ENCODE measurements at regions not wholly inside any gene's neighbourhood (a gene's known extent, or its start where the extent isn't known, plus 50 kb on each side); places are given as distances from the start of the nearest gene placed in this dataset.
"Not testable (repeated sequence)": the region's sequence is repeated elsewhere in the genome, so short reads cannot be mapped to it uniquely, and the experiment has no call there.

GRCh38 chr2:75432761-75433361 lies 127.9 kb downstream of the EVA1A start:
- intact Hi-C loops (cut with DNase I): no loop called here
- peak in 3 of 4 donors; percentile 24 to 54 (median 46) for DNase-seq

GRCh38 chr2:75431763-75432162 lies 129.0 kb downstream of the EVA1A start:
- Histone ChIP-seq H3K4me1 (no peaks in the 10 kb centered on the region), H3K27ac (no peak overlapping the region), H3K4me3 (no peak overlapping the region), H3K36me3 (no peaks in the 10 kb centered on the region), H3K27me3 (no peaks in the 10 kb centered on the region), H3K9me3 (no peaks in the 10 kb centered on the region)
- DNase-seq (no peak), ATAC-seq (peak; percentile 38)
- no peak for TF ChIP-seq CTCF (IDR thresholded peaks at IDR 0.05)
- intact Hi-C loops (cut with DNase I): no loop called here

More at GRCh38 chr2:75432761-75433361, 127.9 kb downstream of the EVA1A start:
- Histone ChIP-seq H3K4me1 (no peaks in the 10 kb centered on the region), H3K27me3 (no peaks in the 10 kb centered on the region), H3K27ac (no peak overlapping the region), H3K36me3 (no peaks in the 10 kb centered on the region), H3K4me3 (no peak overlapping the region), H3K9me3 (no peaks in the 10 kb centered on the region)
- TF ChIP-seq CTCF (IDR thresholded peaks at IDR 0.05): no peak
- peak; percentile 98 for ATAC-seq

GRCh38 chr2:75431276-75431675 lies 129.5 kb downstream of the EVA1A start:
- H3K9me3 ChIP-seq: no peaks in the 10 kb centered on the region
- no peak for TF ChIP-seq CTCF (IDR thresholded peaks at IDR 0.05)
- H3K36me3 ChIP-seq: no peaks in the 10 kb centered on the region
- no peak for DNase-seq
- H3K27me3 ChIP-seq: no peaks in the 10 kb centered on the region
- no peaks in the 10 kb centered on the region for H3K4me1 ChIP-seq
- no peak overlapping the region for H3K27ac ChIP-seq
- ATAC-seq: no peak
- intact Hi-C loops (cut with DNase I): no loop called here
- H3K4me3 ChIP-seq: no peak overlapping the region

GRCh38 chr2:75430449-75430848 lies 130.3 kb downstream of the EVA1A start:
- H3K9me3 ChIP-seq; ATAC-seq; H3K36me3 ChIP-seq; H3K4me1 ChIP-seq; H3K27ac ChIP-seq; DNase-seq; intact Hi-C loops (cut with DNase I); H3K4me3 ChIP-seq; H3K27me3 ChIP-seq: not testable (repeated sequence)

- no peaks in the 10 kb centered on the region for H3K9me3 ChIP-seq
- H3K4me1 ChIP-seq: no peaks in the 10 kb centered on the region
- DNase-seq (peak in 1 of 4 donors; percentile 37), ATAC-seq (peak; percentile 17)
- no peak overlapping the region for H3K4me3 ChIP-seq
- TF ChIP-seq CTCF (IDR thresholded peaks at IDR 0.05): no peak
- H3K36me3 ChIP-seq: no peaks in the 10 kb centered on the region
- no peak overlapping the region for H3K27ac ChIP-seq
- intact Hi-C loops (cut with DNase I): no loop called here
- no peaks in the 10 kb centered on the region for H3K27me3 ChIP-seq
Measured at GRCh38 chr2:75428646-75429443, 131.9 kb downstream of the EVA1A start.

Data from left lung (tissue), 4 donors.